DOHH2 (cell line): ENCODE measurements at regions not wholly inside any gene's neighbourhood (a gene's known extent, or its start where the extent isn't known, plus 50 kb on each side); places are given as distances from the start of the nearest gene placed in this dataset.

ENCODE experiments used
- H3F3A ChIP-seq: fragments of 200-600 bp; sonication (generic), shearing (Covaris generic); 2 replicates; pipeline ENCODE4 v1.6.0; 2016; ENCODE audit warnings: antibody characterized with exemption, mild to moderate bottlenecking; ENCODE audit not compliant: control insufficient read depth, insufficient read depth
- H3K27ac ChIP-seq: fragments of 200-600 bp; sonication (generic); 2 replicates; pipeline ENCODE4 v1.5.1; 2014; ENCODE audit warnings: low read depth, mild to moderate bottlenecking, low read length, moderate library complexity
- H3K27me3 ChIP-seq: fragments of 200-600 bp; sonication (generic); 2 replicates; pipeline ENCODE4 v1.6.1; 2014; ENCODE audit warnings: mild to moderate bottlenecking, low read length, mixed read lengths; ENCODE audit not compliant: control insufficient read depth
- H3K36me3 ChIP-seq: fragments of 200-600 bp; sonication (generic); 2 replicates; pipeline ENCODE4 v1.6.1; 2014; ENCODE audit warnings: mild to moderate bottlenecking, low read length, moderate library complexity, mixed read lengths; ENCODE audit not compliant: control insufficient read depth
- H3K4me1 ChIP-seq: fragments of 200-600 bp; sonication (generic); 2 replicates; pipeline ENCODE4 v1.6.1; 2014; ENCODE audit warnings: mild to moderate bottlenecking, low read length, mixed read lengths; ENCODE audit not compliant: control insufficient read depth
- H3K4me2 ChIP-seq: fragments of 200-600 bp; sonication (generic); 2 replicates; pipeline ENCODE4 v1.6.0; 2014; ENCODE audit warnings: mild to moderate bottlenecking, low read length, moderate library complexity
- H3K4me3 ChIP-seq: fragments of 200-600 bp; sonication (generic); 2 replicates; pipeline ENCODE4 v1.5.1; 2014; ENCODE audit warnings: mild to moderate bottlenecking, low read length, mixed read lengths
- H3K79me2 ChIP-seq: fragments of 200-600 bp; sonication (generic); 2 replicates; pipeline ENCODE4 v1.6.1; 2014; ENCODE audit warnings: mild to moderate bottlenecking, low read length, mixed read lengths; ENCODE audit not compliant: control insufficient read depth
- H3K9me2 ChIP-seq: fragments of 200-600 bp; sonication (generic); replicated peaks from 2 replicates; pipeline ENCODE4 v1.6.1; 2014; ENCODE audit warnings: mild to moderate bottlenecking, low read length, mixed read lengths; ENCODE audit not compliant: control insufficient read depth
- H3K9me3 ChIP-seq: fragments of 200-600 bp; sonication (generic); 2 replicates; pipeline ENCODE4 v1.6.1; 2014; ENCODE audit warnings: antibody characterized with exemption, low read length, mixed read lengths; ENCODE audit not compliant: control insufficient read depth, insufficient read depth
- H4K20me1 ChIP-seq: fragments of 200-600 bp; sonication (generic); 2 replicates; pipeline ENCODE4 v1.6.0; 2014; ENCODE audit warnings: low read depth, mild to moderate bottlenecking, antibody characterized with exemption, low read length, moderate library complexity; ENCODE audit not compliant: control insufficient read depth, insufficient read depth
- CTCF ChIP-seq: fragments of 200-600 bp; sonication (generic); IDR thresholded peaks from one replicate; pipeline ENCODE4 v1.5.1; 2014; ENCODE audit warnings: antibody characterized with exemption, mild to moderate bottlenecking, low read depth, low read length; ENCODE audit not compliant: poor library complexity, severe bottlenecking
- EZH2phosphoT487 ChIP-seq: fragments of 200-600 bp; sonication (generic); IDR thresholded peaks from 2 replicates; pipeline ENCODE4 v1.6.1; 2017; ENCODE audit warnings: borderline replicate concordance, mild to moderate bottlenecking, antibody characterized with exemption, low read length, moderate library complexity, mixed read lengths

- Histone ChIP-seq H3K27ac (no peak overlapping the region), H3K79me2 (no peaks in the 10 kb centered on the region), H3K4me3 (no peak overlapping the region), H3K4me2 (no peak overlapping the region), H4K20me1 (no peaks in the 10 kb centered on the region), H3K9me3 (no peaks in the 10 kb centered on the region), H3K36me3 (no peaks in the 10 kb centered on the region), H3K9me2 (no peaks in the 10 kb centered on the region), H3F3A (no peaks in the 10 kb centered on the region), H3K27me3 (no peaks in the 10 kb centered on the region), H3K4me1 (no peaks in the 10 kb centered on the region)
- TF ChIP-seq CTCF (no peak), EZH2phosphoT487 (no peak)
These were observed 981.2 kb downstream of the BCL11A start for GRCh38 chr2:59572227-59572626.

GRCh38 chr2:59570818-59571217 is 982.6 kb downstream of the BCL11A start:
- Histone ChIP-seq H3K9me3 (no peaks in the 10 kb centered on the region), H3K27me3 (no peaks in the 10 kb centered on the region), H3K79me2 (no peaks in the 10 kb centered on the region), H3K27ac (no peak overlapping the region), H3F3A (no peaks in the 10 kb centered on the region), H3K36me3 (no peaks in the 10 kb centered on the region), H3K4me2 (no peak overlapping the region), H4K20me1 (no peaks in the 10 kb centered on the region), H3K4me3 (no peak overlapping the region), H3K4me1 (no peaks in the 10 kb centered on the region), H3K9me2 (no peaks in the 10 kb centered on the region)
- TF ChIP-seq EZH2phosphoT487, result no peak
- no peak for TF ChIP-seq CTCF

GRCh38 chr2:59569124-59569523 is 984.3 kb downstream of the BCL11A start:
- Histone ChIP-seq H3K4me3 (no peak overlapping the region), H4K20me1 (no peaks in the 10 kb centered on the region), H3K9me2 (no peaks in the 10 kb centered on the region), H3K79me2 (no peaks in the 10 kb centered on the region), H3K27me3 (no peaks in the 10 kb centered on the region), H3K36me3 (no peaks in the 10 kb centered on the region), H3K4me1 (no peaks in the 10 kb centered on the region), H3K4me2 (no peak overlapping the region), H3F3A (no peaks in the 10 kb centered on the region), H3K27ac (no peak overlapping the region), H3K9me3 (no peaks in the 10 kb centered on the region)
- no peak for TF ChIP-seq CTCF
- TF ChIP-seq EZH2phosphoT487, result no peak

GRCh38 chr2:59568461-59568860 is 985.0 kb downstream of the BCL11A start:
- Histone ChIP-seq H3K27me3 (no peaks in the 10 kb centered on the region), H3K36me3 (no peaks in the 10 kb centered on the region), H3K79me2 (no peaks in the 10 kb centered on the region), H3K27ac (no peak overlapping the region), H3K4me3 (no peak overlapping the region), H3K9me2 (no peaks in the 10 kb centered on the region), H4K20me1 (no peaks in the 10 kb centered on the region), H3F3A (no peaks in the 10 kb centered on the region), H3K9me3 (no peaks in the 10 kb centered on the region), H3K4me2 (no peak overlapping the region), H3K4me1 (no peaks in the 10 kb centered on the region)
- TF ChIP-seq CTCF (no peak), EZH2phosphoT487 (no peak)
